ENCODE measurements at regions not wholly inside any gene's neighbourhood (a gene's known extent, or its start where the extent isn't known, plus 50 kb on each side); places are given as distances from the start of the nearest gene placed in this dataset.
A peak's percentile ranks its signal among the peaks of the same experiment; 100 is the strongest.

DNA sequence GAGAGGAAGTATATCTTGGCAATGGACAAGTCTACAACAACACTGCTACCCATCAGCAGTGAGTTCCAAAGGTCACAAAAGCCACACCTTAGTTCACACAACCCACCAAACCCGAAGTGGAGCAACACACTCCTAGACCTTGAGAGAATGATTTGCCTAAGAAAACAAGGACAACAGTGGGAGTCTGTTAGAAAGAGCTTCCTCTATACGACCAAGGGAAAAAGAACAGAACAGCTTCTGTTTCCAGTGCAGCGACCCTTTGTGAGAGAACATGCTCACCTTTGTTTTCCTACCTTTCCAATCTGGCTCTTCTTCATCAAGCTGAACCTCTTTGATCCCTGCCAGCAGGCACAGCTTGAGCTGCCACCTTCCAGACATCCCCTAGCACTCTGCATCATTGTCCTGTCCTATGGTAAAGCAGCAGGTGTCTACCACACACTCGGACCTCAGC is 56.7 kb upstream of the PALMD start (continued):
- TF ChIP-seq, protein P1, sequence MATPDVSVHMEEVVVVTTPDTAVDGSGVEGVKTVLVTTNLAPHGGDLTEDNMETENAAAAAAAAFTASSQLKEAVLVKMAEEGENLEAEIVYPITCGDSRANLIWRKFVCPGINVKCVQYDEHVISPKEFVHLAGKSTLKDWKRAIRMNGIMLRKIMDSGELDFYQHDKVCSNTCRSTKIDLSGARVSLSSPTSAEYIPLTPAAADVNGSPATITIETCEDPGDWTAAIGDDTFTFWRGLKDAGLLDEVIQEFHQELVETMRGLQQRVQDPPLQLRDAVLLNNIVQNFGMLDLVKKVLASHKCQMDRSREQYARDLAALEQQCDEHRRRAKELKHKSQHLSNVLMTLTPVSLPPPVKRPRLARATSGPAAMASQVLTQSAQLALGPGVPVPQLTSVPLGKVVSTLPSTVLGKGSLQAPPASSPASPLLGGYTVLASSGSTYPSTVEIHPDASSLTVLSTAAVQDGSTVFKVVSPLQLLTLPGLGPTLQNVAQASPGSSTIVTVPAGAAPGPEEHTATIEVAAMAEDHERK (CRISPR knock-in tag; IDR thresholded peaks at IDR 0.05; ENCODE audit: low read depth) = no peak
- TF ChIP-seq, protein P2, sequence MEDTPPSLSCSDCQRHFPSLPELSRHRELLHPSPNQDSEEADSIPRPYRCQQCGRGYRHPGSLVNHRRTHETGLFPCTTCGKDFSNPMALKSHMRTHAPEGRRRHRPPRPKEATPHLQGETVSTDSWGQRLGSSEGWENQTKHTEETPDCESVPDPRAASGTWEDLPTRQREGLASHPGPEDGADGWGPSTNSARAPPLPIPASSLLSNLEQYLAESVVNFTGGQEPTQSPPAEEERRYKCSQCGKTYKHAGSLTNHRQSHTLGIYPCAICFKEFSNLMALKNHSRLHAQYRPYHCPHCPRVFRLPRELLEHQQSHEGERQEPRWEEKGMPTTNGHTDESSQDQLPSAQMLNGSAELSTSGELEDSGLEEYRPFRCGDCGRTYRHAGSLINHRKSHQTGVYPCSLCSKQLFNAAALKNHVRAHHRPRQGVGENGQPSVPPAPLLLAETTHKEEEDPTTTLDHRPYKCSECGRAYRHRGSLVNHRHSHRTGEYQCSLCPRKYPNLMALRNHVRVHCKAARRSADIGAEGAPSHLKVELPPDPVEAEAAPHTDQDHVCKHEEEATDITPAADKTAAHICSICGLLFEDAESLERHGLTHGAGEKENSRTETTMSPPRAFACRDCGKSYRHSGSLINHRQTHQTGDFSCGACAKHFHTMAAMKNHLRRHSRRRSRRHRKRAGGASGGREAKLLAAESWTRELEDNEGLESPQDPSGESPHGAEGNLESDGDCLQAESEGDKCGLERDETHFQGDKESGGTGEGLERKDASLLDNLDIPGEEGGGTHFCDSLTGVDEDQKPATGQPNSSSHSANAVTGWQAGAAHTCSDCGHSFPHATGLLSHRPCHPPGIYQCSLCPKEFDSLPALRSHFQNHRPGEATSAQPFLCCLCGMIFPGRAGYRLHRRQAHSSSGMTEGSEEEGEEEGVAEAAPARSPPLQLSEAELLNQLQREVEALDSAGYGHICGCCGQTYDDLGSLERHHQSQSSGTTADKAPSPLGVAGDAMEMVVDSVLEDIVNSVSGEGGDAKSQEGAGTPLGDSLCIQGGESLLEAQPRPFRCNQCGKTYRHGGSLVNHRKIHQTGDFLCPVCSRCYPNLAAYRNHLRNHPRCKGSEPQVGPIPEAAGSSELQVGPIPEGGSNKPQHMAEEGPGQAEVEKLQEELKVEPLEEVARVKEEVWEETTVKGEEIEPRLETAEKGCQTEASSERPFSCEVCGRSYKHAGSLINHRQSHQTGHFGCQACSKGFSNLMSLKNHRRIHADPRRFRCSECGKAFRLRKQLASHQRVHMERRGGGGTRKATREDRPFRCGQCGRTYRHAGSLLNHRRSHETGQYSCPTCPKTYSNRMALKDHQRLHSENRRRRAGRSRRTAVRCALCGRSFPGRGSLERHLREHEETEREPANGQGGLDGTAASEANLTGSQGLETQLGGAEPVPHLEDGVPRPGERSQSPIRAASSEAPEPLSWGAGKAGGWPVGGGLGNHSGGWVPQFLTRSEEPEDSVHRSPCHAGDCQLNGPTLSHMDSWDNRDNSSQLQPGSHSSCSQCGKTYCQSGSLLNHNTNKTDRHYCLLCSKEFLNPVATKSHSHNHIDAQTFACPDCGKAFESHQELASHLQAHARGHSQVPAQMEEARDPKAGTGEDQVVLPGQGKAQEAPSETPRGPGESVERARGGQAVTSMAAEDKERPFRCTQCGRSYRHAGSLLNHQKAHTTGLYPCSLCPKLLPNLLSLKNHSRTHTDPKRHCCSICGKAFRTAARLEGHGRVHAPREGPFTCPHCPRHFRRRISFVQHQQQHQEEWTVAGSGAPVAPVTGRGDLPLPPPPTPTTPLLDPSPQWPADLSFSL (CRISPR knock-in tag; IDR thresholded peaks at IDR 0.05) = peak; percentile 91
- TF ChIP-seq ETV6 (CRISPR knock-in tag; conservative IDR thresholded peaks at IDR 0.05) (no peak), SRSF9 (IDR thresholded peaks at IDR 0.05; ENCODE audit: borderline replicate concordance, insufficient read depth, low read depth, low read length, poor library complexity, severe bottlenecking) (no peak), GTF2F1 (IDR thresholded peaks at IDR 0.05; ENCODE audit: low read length) (no peak), BCLAF1 (IDR thresholded peaks at IDR 0.05) (no peak), HDAC6 (IDR thresholded peaks at IDR 0.05; ENCODE audit: low read depth, low read length) (no peak), ZNF589 (CRISPR knock-in tag; conservative IDR thresholded peaks at IDR 0.05) (no peak)
- TF ChIP-seq, protein P3, sequence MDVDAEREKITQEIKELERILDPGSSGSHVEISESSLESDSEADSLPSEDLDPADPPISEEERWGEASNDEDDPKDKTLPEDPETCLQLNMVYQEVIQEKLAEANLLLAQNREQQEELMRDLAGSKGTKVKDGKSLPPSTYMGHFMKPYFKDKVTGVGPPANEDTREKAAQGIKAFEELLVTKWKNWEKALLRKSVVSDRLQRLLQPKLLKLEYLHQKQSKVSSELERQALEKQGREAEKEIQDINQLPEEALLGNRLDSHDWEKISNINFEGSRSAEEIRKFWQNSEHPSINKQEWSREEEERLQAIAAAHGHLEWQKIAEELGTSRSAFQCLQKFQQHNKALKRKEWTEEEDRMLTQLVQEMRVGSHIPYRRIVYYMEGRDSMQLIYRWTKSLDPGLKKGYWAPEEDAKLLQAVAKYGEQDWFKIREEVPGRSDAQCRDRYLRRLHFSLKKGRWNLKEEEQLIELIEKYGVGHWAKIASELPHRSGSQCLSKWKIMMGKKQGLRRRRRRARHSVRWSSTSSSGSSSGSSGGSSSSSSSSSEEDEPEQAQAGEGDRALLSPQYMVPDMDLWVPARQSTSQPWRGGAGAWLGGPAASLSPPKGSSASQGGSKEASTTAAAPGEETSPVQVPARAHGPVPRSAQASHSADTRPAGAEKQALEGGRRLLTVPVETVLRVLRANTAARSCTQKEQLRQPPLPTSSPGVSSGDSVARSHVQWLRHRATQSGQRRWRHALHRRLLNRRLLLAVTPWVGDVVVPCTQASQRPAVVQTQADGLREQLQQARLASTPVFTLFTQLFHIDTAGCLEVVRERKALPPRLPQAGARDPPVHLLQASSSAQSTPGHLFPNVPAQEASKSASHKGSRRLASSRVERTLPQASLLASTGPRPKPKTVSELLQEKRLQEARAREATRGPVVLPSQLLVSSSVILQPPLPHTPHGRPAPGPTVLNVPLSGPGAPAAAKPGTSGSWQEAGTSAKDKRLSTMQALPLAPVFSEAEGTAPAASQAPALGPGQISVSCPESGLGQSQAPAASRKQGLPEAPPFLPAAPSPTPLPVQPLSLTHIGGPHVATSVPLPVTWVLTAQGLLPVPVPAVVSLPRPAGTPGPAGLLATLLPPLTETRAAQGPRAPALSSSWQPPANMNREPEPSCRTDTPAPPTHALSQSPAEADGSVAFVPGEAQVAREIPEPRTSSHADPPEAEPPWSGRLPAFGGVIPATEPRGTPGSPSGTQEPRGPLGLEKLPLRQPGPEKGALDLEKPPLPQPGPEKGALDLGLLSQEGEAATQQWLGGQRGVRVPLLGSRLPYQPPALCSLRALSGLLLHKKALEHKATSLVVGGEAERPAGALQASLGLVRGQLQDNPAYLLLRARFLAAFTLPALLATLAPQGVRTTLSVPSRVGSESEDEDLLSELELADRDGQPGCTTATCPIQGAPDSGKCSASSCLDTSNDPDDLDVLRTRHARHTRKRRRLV (CRISPR knock-in tag; IDR thresholded peaks at IDR 0.05) = no peak
